ENCODE measurements at regions not wholly inside any gene's neighbourhood (a gene's known extent, or its start where the extent isn't known, plus 50 kb on each side); places are given as distances from the start of the nearest gene placed in this dataset.

GRCh38 chr11:131218542-131218941 lies 151.9 kb upstream of the NTM start:
- Histone ChIP-seq H3K36me3 (ENCODE audit: low read depth) (no peaks in the 10 kb centered on the region), H3K9me3 (no peaks in the 10 kb centered on the region), H3K4me1 (ENCODE audit: low read depth) (no peaks in the 10 kb centered on the region), H3K4me3 (no peak overlapping the region)
- intact Hi-C loops (cut with DNase I, micrococcal nuclease) = no loop called here
- DNase-seq = no peak
- TF ChIP-seq CTCF (IDR thresholded peaks at IDR 0.05) = no peak
- ATAC-seq = no peak

GRCh38 chr11:131219646-131220045 lies 150.8 kb upstream of the NTM start:
- Histone ChIP-seq H3K4me1 (ENCODE audit: low read depth) (no peaks in the 10 kb centered on the region), H3K9me3 (no peaks in the 10 kb centered on the region), H3K4me3 (no peak overlapping the region), H3K36me3 (ENCODE audit: low read depth) (no peaks in the 10 kb centered on the region)
- no peak for DNase-seq
- intact Hi-C loops (cut with DNase I, micrococcal nuclease) = no loop called here
- ATAC-seq = no peak
- no peak for TF ChIP-seq CTCF (IDR thresholded peaks at IDR 0.05)

- DNase-seq (no peak), ATAC-seq (no peak)
- no peaks in the 10 kb centered on the region for H3K9me3 ChIP-seq
- H3K36me3 ChIP-seq (ENCODE audit: low read depth) = no peaks in the 10 kb centered on the region
- intact Hi-C loops (cut with DNase I, micrococcal nuclease) = no loop called here
- no peak for TF ChIP-seq CTCF (IDR thresholded peaks at IDR 0.05)
- no peaks in the 10 kb centered on the region for H3K4me1 ChIP-seq (ENCODE audit: low read depth)
- H3K4me3 ChIP-seq = no peak overlapping the region
These were observed 147.0 kb upstream of the NTM start for GRCh38 chr11:131223198-131223991.

- no peak for TF ChIP-seq CTCF (IDR thresholded peaks at IDR 0.05)
These were observed 142.0 kb upstream of the NTM start for GRCh38 chr11:131228378-131228777.

GRCh38 chr11:131229221-131229620 lies 141.2 kb upstream of the NTM start:
- no peak for ATAC-seq
- DNase-seq = no peak
- no peak overlapping the region for H3K4me3 ChIP-seq
- no peaks in the 10 kb centered on the region for H3K4me1 ChIP-seq (ENCODE audit: low read depth)
- H3K9me3 ChIP-seq = no peaks in the 10 kb centered on the region
- intact Hi-C loops (cut with DNase I, micrococcal nuclease) = no loop called here
- no peaks in the 10 kb centered on the region for H3K36me3 ChIP-seq (ENCODE audit: low read depth)
- no peak for TF ChIP-seq CTCF (IDR thresholded peaks at IDR 0.05)

More at GRCh38 chr11:131228378-131228777, 142.0 kb upstream of the NTM start:
- Histone ChIP-seq H3K9me3 (no peaks in the 10 kb centered on the region), H3K4me1 (ENCODE audit: low read depth) (no peaks in the 10 kb centered on the region), H3K4me3 (no peak overlapping the region), H3K36me3 (ENCODE audit: low read depth) (no peaks in the 10 kb centered on the region)
- intact Hi-C loops (cut with DNase I, micrococcal nuclease) = no loop called here
- ATAC-seq (no peak), DNase-seq (no peak)
